ENCODE measurements at regions not wholly inside any gene's neighbourhood (a gene's known extent, or its start where the extent isn't known, plus 50 kb on each side); places are given as distances from the start of the nearest gene placed in this dataset.

DNA sequence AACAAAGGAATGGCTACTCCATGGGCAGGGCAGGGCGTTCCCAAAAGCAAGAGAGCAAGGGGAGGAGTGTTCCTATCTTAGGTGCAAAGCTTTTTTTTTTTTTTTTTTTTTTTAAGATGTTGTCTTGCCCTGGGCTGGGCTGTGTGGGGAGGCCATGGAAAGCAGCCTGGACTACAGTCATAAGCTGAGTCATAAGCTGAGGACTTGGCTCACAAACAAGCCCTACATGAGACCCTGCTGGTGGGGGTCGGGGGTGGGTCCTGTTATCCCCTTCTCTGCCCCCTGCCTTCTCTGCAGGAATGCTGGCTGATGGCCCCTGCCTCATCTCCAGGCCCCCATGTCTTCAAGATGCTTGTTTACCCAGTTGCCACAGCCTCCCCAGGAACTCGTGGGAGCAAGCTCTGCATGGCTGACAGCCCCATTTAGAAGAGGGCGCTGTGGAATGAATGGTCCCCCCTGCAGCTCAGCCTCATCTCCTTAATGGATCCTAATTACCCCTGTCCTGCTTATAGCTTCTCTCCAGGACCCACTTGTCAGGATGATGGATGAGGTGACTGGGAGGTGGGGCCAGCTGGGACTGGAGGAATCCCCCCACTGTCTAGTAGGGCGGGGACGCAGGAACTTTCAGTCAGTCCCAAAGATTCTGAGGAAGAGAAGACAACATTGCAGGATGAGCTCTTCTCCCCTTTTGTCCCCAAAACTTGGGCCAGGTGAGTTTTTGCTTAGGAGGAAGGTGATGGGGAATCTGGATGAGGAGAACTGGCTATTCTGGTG lies 340.8 kb upstream of the PODXL start:
- H3K9ac ChIP-seq (ENCODE audit: low read length) = no peak overlapping the region
- no peaks in the 10 kb centered on the region for H3F3A ChIP-seq (ENCODE audit: insufficient read depth, low read length)
- no peaks in the 10 kb centered on the region for H3K27me3 ChIP-seq (ENCODE audit: insufficient read depth, low read length)
- H3K9me2 ChIP-seq (ENCODE audit: low read depth, low read length) = no peaks in the 10 kb centered on the region
- no peaks in the 10 kb centered on the region for H4K20me1 ChIP-seq (ENCODE audit: insufficient read depth, low read length)
- no peaks in the 10 kb centered on the region for H3K79me2 ChIP-seq (ENCODE audit: insufficient read depth, low read length)
- H3K9me3 ChIP-seq (ENCODE audit: low read length) = no peaks in the 10 kb centered on the region
- no peak overlapping the region for H2AFZ ChIP-seq (ENCODE audit: low read length)
- no peak overlapping the region for H3K27ac ChIP-seq (ENCODE audit: low read depth, low read length, poor library complexity, severe bottlenecking)
- H3K4me3 ChIP-seq (ENCODE audit: low read depth, low read length, poor library complexity, severe bottlenecking) = no peak overlapping the region
- no peak overlapping the region for H3K4me2 ChIP-seq (ENCODE audit: low read length)
- H3K36me3 ChIP-seq (ENCODE audit: insufficient read depth, low read length) = no peaks in the 10 kb centered on the region
- H3K4me1 ChIP-seq (ENCODE audit: insufficient read depth, low read length, severe bottlenecking) = no peaks in the 10 kb centered on the region
- TF ChIP-seq, protein P1, sequence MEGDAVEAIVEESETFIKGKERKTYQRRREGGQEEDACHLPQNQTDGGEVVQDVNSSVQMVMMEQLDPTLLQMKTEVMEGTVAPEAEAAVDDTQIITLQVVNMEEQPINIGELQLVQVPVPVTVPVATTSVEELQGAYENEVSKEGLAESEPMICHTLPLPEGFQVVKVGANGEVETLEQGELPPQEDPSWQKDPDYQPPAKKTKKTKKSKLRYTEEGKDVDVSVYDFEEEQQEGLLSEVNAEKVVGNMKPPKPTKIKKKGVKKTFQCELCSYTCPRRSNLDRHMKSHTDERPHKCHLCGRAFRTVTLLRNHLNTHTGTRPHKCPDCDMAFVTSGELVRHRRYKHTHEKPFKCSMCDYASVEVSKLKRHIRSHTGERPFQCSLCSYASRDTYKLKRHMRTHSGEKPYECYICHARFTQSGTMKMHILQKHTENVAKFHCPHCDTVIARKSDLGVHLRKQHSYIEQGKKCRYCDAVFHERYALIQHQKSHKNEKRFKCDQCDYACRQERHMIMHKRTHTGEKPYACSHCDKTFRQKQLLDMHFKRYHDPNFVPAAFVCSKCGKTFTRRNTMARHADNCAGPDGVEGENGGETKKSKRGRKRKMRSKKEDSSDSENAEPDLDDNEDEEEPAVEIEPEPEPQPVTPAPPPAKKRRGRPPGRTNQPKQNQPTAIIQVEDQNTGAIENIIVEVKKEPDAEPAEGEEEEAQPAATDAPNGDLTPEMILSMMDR (IDR thresholded peaks at IDR 0.05; ENCODE audit: low read length) = no peak
- TF ChIP-seq EZH2 (IDR thresholded peaks at IDR 0.05; ENCODE audit: borderline replicate concordance, low read length) = no peak

DNA sequence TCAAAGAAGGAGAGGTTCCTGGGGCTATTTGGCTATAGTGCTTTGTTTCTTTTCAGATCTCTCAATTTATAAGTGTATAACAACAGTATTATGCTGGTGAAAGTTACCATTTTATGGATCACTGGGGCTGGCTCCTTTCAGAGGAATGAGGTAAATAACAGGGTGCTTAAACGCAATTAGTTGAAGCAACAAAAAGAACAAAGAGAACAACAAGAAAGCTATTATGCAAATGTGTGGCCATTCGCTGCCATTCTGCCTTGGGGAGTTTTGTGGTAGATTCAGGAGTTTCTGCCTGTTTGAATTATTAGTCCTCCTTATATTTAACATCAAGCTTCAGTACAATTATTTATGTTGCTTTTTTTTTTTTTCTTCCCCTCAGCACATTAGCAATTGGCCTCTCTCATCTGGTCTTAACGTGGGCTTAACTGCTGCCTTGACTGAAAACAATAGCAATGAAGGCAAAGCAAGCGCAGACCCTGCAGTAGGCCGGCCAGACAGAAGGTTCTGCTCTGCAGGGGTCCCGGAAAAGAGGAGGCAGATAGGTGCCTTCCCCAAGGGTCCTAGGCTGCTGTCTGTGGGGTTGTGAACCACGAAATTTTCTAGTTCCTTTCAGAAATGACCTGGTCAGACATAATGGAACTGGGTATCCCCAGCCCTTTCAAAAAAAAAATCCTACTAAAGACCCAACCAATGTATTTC lies 339.9 kb upstream of the PODXL start:
- no peak overlapping the region for H3K9ac ChIP-seq (ENCODE audit: low read length)
- no peaks in the 10 kb centered on the region for H4K20me1 ChIP-seq (ENCODE audit: insufficient read depth, low read length)
- H2AFZ ChIP-seq (ENCODE audit: low read length) = no peak overlapping the region
- H3K27me3 ChIP-seq (ENCODE audit: insufficient read depth, low read length) = no peaks in the 10 kb centered on the region
- no peaks in the 10 kb centered on the region for H3K79me2 ChIP-seq (ENCODE audit: insufficient read depth, low read length)
- no peaks in the 10 kb centered on the region for H3K9me2 ChIP-seq (ENCODE audit: low read depth, low read length)
- H3K4me3 ChIP-seq (ENCODE audit: low read depth, low read length, poor library complexity, severe bottlenecking) = no peak overlapping the region
- no peaks in the 10 kb centered on the region for H3K36me3 ChIP-seq (ENCODE audit: insufficient read depth, low read length)
- no peaks in the 10 kb centered on the region for H3F3A ChIP-seq (ENCODE audit: insufficient read depth, low read length)
- no peak overlapping the region for H3K4me2 ChIP-seq (ENCODE audit: low read length)
- TF ChIP-seq, protein P1 (IDR thresholded peaks at IDR 0.05; ENCODE audit: low read length) = no peak
- no peak for TF ChIP-seq EZH2 (IDR thresholded peaks at IDR 0.05; ENCODE audit: borderline replicate concordance, low read length)
- H3K27ac ChIP-seq (ENCODE audit: low read depth, low read length, poor library complexity, severe bottlenecking) = no peak overlapping the region
- H3K4me1 ChIP-seq (ENCODE audit: insufficient read depth, low read length, severe bottlenecking) = no peaks in the 10 kb centered on the region
- H3K9me3 ChIP-seq (ENCODE audit: low read length) = no peaks in the 10 kb centered on the region

DNA sequence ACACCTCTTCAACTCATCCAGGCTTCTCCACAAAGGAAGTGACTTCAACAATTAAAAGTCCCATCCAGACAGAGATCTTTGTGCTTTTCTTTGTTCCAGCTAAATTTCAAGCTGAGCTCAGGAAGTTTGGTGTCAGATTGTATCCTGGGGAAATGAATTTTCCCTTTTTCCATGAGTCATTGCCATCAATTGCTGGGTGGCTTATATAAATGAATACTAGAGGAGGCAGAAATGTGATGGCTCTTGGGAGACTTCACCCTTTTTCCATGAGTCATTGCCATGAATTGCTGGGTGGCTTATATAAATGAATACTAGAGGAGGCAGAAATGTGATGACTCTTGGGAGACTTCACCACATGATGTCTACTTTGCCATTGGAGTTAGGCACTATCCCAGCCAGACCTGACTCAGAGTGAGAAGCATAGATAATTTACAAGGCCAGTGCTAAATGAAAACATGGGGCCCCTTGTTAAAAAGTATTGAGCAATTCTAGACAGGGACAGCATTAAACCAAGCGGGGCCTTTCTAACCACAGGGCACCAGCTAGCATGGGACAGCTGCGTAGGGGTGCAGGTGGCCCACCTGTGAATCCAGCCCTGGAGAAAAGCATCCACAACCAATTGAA lies 339.2 kb upstream of the PODXL start:
- Histone ChIP-seq H3K79me2 (ENCODE audit: insufficient read depth, low read length) (no peaks in the 10 kb centered on the region), H3K9ac (ENCODE audit: low read length) (no peak overlapping the region), H3K27me3 (ENCODE audit: insufficient read depth, low read length) (no peaks in the 10 kb centered on the region), H3K9me3 (ENCODE audit: low read length) (no peaks in the 10 kb centered on the region), H2AFZ (ENCODE audit: low read length) (no peak overlapping the region), H3K9me2 (ENCODE audit: low read depth, low read length) (no peaks in the 10 kb centered on the region), H3F3A (ENCODE audit: insufficient read depth, low read length) (no peaks in the 10 kb centered on the region), H3K36me3 (ENCODE audit: insufficient read depth, low read length) (no peaks in the 10 kb centered on the region), H3K27ac (ENCODE audit: low read depth, low read length, poor library complexity, severe bottlenecking) (no peak overlapping the region), H4K20me1 (ENCODE audit: insufficient read depth, low read length) (no peaks in the 10 kb centered on the region), H3K4me2 (ENCODE audit: low read length) (no peak overlapping the region), H3K4me1 (ENCODE audit: insufficient read depth, low read length, severe bottlenecking) (no peaks in the 10 kb centered on the region), H3K4me3 (ENCODE audit: low read depth, low read length, poor library complexity, severe bottlenecking) (no peak overlapping the region)
- no peak for TF ChIP-seq EZH2 (IDR thresholded peaks at IDR 0.05; ENCODE audit: borderline replicate concordance, low read length)
- TF ChIP-seq, protein P1 (IDR thresholded peaks at IDR 0.05; ENCODE audit: low read length) = no peak
